Stimulated activated CD8-positive, alpha-beta memory T cell treated with anti-CD3 and anti-CD28 coated beads, Interleukin-7, amount 100 ng/mL, for 4 hours (primary cell): ENCODE measurements at regions not wholly inside any gene's neighbourhood (a gene's known extent, or its start where the extent isn't known, plus 50 kb on each side); places are given as distances from the start of the nearest gene placed in this dataset.
"Not testable (repeated sequence)": the region's sequence is repeated elsewhere in the genome, so short reads cannot be mapped to it uniquely, and the experiment has no call there.

Experiments used
- DNase-seq, 2 donors: peaks; one replicate each; pipeline ENCODE4 v3.0.0-alpha.2; 2020; ENCODE audit warnings: low read depth in 2 of 2

DNA sequence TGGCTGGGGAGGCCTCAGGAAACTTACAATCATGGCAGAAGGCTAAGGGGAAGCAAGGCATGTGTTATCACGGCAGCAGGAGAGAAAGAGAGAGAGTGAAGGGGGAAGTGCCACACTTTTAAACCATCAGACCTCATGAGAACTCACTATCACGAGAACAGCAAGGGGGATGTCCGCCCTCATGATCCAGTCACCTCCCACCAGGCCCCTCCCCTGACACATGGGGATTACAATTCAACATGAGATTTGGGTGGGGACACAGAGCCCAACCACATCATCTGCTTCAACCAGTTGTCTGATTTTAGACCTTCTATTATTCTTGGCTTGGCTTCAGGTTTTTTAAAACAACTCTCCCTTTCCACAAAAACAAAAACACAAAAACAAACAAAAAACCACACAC, 93.7 kb upstream of the BASP1 start:
- DNase-seq = not testable (repeated sequence)

DNA sequence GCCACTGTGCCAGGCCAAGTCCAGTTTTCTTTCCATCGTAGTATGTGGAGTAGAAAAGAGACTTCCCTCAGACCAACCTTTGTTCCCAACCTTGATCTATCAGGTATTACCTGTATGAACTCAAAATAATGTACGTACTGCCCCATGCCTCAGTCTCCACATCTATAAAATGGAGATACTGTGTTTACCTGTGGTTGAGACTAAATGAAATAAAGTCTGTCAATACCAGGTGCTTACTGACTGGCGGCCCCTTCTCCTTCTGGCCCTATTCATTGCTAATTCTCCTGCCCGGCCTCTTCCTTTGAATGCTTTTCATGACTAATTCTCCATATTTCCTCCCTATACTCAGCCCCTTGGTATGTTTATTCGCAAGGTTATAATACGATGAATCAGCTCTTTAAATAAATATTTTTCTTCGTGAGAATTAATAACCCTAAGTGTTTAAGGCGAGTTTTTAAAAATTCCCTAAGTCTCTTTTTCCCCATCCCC, 89.6 kb upstream of the BASP1 start:
- no peak for DNase-seq

DNA sequence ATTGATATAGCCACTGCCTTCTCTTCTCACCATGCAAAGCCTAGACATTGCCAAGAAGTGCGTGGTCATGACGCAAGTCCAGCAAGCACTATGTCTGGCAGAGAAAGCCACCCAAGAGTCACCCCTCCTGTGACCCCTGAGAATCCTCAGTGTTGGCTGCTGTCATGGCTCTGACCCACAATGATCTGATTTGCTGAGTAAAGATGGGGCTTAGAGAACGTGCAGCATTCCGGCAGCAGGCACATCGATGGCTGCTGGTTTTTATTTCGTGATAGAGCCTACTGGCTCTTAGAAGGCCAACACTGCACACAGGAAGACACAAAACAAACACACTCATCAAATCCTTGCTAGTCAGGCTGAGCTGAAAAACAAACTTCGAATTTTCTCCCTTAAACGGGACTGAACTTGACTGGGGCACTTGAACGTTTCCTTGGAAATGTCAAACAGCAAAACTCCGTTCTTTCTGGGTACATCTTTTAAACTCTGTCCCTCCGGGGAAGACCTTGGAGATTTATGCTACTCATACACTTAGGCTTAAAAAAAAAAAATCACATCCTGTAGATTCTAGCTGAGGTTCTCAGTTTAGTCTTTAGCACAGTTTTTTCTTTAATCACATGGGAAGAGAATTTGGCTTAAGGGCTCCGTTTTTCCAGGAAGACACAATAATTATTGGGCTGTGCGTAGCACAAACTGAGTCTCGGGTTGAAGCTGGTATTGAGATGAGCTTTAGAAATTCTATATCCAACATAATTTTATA, 88.2 kb upstream of the BASP1 start:
- no peak for DNase-seq

DNA sequence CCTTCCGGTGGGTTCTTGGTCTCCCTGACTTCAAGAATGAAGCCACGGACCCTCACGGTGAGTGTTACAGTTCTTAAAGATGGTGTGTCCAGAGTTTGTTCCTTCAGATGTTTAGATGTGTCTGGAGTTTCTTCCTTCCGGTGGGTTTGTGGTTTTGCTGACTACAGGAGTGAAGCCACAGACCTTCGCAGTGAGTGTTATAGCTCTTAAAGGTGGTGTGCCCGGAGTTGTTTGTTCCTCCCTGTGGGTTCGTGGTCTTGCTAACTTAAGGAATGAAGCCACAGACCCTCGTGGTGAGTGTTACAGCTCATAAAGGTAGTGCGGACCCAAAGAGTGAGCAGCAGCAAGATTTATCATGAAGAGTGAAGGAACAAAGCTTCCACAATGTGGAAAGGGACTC, 87.1 kb upstream of the BASP1 start:
- not testable (repeated sequence) for DNase-seq

DNA sequence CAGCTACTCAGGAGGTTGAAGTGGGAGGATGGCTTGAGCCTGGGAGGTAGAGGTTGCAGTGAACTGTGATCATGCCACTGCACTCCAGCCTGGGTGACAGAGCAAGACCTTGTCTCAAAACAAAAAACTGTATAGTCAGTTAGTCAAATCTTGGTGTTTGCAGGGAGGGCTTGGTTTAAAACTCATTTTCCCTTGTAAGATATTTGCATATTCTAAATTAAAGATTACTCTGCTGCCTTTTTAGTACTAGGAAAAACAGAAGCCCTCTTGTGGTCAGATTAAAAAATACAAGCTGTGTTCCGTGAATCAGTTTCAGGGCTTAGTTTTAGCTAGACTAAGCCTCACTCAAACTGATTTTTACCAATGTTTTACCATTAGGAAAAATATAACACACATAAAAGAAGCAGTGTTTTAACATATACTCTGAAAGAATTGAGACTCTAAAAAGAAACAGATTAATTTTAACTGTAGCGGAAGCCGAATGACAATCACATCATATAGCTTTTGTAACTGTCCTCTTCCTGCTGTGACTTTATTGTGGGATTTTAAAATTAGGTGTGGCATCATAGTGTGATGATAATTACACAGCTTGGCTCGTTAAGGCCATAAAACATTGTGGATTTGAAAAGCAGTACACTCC, 84.9 kb upstream of the BASP1 start:
- no peak for DNase-seq

DNA sequence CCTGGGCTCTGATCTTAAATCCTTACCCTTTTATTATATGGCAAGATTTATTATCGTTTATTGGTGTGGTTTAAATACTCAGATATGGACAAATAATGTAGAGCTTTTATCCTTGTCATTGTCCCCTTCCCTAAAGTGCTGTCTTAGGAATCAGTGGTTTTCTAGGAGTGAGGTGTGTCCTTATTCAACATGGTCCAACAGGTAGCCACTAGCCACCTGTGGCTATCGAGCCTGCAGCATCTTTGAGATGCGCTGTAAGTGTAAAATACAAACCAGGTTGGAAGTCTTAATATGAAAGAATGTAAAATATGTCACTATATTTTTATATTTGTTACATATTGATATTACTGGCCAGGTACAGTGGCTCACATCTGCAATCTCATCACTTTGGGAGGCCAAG, 82.4 kb upstream of the BASP1 start:
- DNase-seq = no peak

DNA sequence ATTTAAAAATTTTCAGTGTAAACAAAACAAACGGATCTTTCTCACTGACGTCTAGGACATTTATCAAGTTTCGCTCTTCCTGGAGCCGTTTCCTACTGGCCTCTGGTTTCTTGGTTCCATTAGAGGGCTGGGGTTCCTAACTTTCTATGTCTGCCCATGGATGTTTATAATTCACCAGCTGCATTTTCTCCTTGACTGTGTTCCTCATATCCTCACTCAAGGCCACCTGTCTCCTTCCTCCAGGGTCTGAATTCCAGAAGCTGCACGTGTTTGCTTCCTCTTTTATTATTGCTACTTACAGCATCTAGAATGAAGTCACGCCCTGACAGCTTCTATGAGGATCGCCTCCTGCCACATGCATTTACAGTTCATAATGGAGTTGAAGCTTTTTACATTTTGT, 74.1 kb upstream of the BASP1 start:
- DNase-seq = no peak

DNA sequence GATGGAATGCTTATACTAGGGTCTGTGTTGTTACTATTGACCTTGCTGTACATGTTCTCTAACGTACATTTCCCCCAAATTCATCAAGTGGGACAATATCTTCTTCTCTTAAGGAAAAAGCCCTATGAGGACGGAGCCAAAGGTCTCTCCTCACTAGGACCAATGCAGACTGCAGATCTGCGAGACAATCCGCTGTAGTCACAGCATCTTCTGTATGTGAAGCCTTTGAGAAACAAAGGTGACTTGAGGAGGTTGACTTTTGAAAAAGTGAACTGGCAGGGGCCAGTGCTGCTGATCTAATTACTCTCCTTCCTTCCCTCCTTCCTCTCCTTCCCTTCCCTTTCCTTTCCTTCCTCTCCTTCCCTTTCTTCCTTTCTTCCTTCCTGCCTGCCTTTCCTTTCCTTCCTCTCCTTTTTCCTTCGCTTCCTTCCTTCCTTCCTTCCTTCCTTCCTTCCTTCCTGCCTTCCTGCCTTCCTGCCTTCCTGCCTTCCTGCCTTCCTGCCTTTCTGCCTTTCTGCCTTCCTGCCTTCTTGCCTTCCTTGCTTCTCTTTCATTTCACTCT, 71.1 kb upstream of the BASP1 start:
- DNase-seq = no peak

DNA sequence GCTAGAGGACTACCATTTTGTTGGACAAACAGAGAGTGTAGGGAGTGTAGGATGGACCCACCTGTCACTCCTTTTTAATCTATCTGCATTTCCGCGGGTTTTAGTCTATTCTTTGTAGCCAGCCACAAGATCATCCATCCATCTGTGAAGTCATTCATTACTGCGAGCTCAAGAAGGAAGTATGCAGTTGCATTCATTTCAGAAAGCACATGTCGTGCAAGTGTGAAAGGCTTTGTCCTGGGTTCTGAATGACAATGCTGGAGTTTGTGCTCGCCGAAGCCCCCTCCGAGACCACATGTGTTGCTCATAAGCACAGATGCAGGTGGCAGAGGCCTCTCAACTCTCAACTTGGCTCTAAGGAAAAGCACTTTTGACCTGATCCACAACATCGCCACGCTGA, 70.3 kb upstream of the BASP1 start:
- no peak for DNase-seq

DNA sequence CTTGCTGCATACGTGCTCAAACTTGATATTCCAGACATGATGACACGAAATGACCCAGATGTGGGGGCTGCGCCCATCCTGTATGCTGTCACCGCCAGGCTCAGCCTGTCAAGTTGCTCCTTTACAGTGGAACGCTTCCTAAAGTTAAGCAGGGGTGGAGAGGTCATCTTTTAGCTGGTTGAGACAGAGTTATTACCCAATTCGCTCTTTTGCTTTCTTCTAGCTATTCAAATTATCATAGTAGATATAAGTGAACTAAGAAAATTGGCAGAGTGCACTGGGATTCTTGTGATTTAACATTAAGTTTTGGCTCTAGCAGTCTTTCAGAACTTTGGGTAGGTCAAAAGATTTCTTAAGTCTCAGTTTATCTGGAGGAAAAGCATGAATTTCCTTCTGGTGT, 69.8 kb upstream of the BASP1 start:
- no peak for DNase-seq

DNA sequence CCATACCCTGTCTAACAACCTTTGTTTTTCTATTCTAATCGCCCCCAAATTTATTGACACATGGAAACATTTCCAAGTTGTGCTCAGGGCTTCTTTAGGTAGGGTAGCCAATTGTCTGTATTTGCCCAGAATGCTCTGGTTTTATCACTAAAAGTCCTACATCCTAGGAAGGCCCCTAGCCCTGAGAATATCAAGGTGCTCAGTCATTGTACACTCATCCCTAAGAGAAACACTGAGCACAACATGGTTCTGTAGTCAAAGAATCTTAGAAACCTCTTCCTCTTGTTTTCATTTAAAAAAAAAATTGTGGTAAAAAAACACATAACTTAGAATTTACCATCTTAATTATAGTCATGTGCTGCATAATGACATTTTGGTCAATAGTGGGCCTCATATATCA, 69.0 kb upstream of the BASP1 start:
- no peak for DNase-seq

DNA sequence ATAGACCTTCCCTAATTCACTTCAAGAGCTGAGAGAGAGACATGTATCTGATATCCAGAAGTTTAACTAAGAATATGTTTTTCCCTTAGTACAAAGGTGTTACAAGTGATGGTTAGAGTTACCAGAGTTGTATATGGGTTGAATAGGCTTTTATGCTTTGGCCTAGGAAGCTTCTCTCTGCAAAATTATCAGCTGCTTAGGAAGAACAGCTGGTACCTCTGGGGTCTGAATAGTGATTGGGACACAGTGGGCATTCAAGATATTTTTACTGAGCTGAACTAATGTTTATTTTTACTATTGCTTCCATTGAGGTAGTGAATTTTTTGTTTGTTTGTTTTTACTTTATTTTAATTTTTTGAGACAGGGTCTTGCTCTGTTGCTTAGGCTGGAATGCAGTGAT, 67.6 kb upstream of the BASP1 start:
- no peak for DNase-seq

DNA sequence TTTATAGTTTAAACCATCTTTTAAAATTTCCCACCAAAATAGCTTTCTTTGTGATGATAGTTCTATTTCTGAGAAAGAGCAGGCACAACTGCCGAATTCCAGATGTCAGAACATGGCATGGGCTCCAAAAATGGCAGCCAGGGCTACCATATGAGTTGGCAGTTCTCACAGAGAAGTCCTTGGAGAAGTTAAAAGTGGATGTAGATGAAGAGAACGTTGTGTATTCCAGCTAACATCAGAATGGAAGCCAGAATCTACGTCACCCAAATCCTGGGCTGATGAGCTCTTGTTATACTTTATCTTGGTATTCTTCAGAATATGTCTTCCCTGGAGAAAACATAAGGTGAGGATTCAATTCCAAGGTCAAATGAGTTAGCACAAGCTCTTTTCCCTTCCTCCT, 66.9 kb upstream of the BASP1 start:
- no peak for DNase-seq

DNA sequence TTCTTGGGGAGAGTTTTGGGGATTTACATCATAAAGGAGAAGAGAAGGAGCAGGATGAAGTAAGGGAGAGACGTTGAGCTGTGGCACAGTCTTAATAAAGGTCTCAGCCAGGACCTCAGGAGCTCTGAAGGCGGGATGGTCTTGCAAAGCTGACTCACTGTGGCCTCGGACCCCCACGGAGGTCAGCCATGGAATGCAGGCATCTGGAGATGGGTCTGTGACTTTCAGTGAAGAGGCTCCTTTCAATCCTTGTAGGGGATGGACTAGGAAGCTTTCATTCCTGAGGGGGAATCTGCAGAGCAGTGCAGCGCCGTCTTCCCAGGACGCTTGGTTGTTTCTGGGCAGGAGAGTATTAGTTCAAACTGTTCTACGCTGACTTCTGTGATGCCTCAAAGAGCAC, 65.7 kb upstream of the BASP1 start:
- DNase-seq = no peak

DNA sequence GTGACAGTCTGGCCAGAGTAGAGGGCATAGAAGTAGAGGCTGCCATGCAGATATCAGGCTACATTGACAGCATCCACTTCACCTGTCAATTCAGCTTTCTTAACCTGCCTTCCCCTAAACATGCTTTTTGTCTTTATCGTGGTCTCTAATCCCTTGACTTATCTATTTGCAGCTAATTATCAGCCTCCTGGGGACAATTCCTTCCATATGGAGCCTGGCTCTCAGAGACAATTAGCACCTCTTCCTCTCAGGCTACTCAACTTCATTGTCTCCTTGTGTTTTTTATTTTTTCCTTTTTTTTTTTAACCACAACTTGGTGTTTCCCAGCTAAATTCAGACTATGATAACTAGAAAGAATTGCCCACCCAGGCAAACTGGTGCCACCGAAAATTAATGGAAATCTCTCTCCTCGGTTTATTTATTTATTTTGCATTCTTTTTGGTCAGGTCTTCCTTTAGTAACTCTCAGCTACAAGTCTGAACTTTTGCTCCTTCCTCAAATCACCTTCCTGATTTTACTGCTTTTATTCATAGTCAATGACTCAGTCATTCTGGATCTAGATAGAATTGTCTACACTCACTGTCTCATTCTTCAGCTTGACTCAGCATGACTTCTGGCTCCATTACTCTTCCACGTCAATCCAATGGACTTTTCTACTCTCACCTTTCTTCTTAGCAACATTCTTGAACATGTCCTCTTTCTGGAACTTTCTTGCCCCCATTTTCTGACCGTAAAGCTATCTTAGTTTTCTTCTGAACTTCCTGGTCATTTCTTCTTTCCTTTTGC, 63.0 kb upstream of the BASP1 start:
- no peak for DNase-seq

DNA sequence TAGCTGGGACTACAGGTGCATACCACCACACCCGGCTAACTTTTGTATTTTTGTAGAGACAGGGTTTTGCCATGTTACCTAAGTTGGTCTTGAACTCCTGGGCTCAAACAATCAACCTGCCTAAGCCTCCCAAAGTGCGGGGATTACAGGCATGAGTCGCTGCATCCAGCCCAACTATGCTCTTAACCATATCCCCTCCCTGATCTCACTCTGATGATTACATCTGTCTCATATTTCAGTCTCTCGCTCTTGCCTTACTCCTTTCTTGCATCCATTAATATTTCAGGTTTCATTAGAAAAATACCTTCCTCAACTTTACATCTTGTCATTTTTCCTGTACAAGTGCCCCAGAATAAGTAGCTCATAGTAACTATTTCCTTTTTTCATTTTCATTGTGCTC, 61.0 kb upstream of the BASP1 start:
- DNase-seq = no peak

DNA sequence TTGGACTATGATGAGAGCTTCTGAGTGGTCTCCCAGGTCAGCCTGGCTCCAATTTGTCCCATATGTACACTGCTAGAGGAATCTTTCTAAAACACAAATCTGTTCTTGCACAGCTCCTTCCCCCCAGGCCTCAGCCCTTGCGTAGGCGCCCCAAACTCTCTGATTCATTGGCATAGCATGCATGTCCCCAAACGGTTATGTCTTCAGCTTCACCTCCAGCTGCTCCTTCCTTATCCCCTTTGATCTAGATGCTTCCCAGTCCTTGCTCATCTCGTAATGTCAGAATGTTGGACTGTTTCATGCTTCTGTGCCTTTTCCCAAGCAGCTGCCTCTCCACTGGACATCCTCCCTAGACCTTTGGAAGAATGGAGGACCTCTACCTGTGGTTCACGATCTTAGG, 60.1 kb upstream of the BASP1 start:
- DNase-seq = no peak

DNA sequence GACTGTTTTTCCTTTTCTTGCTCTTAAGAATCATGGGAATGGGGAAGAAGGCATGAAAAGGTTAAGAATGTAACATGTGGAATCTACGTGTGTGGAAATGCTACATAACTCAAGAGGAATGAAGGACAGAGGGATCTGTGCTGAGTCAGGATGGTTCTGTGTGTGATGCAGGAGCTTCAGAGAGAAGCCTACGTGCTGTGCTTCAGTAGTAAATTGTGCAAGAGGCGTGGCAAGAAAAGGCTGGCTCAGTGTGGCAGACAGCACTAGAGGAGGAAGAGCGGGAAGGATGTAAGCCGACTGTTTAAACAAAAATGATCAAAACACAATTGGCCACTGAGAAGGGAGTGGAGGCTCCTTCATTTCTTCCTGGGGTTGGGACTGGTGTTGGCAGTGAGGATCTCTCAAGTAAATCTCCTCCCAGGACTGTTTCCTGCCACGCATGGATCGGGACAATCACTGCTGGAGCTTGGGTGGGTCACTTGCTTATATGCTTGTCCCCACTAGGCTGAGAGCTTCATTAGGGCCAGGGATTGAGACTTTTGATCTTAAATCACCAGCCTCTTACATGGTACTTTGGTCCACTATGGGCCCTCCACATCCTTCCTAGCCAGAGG, 59.4 kb upstream of the BASP1 start:
- no peak for DNase-seq

DNA sequence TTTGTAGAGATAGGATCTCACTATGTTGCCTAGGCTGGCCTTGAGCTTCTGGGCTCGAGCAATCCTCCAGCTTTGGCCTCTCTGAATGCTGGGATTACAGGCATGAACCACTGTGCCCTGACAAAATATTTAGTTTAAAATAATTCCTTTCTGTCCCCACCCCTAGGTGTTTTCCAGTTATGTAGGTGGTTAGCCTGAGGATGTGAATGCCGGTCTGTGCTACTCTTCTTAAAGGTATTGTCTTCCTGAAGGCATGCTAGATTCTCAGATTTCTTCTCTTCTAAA, 56.7 kb upstream of the BASP1 start:
- no peak for DNase-seq

DNA sequence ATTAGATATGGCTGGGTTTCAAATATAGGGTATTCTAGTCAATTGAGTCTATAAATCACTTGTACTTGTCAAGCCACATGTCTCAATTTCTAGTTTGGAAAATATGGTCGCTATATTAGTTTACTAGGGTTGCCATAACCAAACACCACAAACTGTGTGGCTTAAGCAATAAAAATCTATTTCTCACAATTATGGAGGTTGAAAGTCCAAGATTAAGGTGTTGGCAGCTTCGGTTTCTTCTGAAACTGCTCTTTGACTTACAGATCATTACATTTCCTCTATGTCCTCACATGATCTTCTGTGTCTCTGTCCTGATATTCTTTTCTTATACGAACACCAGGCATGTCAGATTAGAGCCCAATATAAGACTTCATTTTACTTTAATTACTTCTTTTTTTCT, 55.8 kb upstream of the BASP1 start:
- no peak for DNase-seq

DNA sequence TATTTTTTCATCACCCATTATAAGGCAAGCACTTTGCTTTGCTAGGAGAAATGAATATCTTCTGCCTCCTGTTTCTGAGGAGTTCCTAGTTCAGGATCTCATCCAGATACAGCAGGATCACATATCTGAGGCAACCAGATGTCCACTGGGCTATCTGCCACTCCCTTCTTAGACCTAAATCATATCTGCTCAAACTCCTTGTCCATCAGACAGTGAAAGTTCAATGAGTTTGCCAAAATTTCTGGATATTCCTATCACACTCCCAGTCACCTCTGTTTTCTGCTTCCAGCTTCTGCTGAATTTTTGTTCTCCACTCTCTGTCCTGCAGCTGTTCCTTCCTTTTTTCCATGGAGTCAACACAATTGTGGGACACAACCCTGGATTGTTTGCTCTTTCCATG, 54.2 kb upstream of the BASP1 start:
- DNase-seq = no peak

DNA sequence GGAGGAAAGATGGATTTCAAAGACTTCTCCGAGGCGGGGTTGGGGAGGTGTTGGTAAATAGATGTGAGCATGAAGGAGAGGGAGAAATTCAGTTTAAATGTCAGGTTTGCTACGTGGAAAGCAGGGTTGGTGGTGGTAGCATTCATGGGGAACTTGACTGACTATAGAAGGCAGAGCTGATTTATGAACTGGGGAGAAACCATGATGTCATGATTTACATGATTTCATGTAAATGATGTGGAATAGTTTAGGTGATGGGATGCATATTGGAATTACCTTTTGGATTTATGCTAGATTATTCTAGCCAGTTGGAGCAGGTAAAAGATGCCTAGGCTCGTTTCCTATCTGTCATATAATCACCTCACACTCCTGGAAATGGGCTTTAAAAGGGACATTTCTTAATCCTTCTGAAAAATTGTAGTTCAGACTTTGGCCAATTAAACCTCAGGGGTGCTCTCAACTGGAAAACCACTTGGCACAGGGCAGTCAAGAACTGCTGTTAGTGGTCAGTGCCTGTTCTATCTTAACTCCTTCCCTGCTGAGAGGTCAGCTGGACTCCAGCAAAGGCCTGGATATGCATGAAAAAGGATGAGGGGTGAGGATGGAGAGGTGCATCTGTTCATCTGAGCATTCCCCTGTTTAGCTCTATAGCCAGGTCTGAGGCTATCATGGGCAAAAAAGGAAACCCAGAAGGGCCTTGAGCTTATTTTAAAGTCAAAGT, 50.1 kb upstream of the BASP1 start:
- DNase-seq = no peak
